Stomach (tissue), 4 donors: ENCODE measurements at regions not wholly inside any gene's neighbourhood (a gene's known extent, or its start where the extent isn't known, plus 50 kb on each side); places are given as distances from the start of the nearest gene placed in this dataset.

Source experiments
- CTCF ChIP-seq, 7 experiments: fragments of 450-650 bp in 4 of 7; fragments of 200-600 bp in 3 of 7; sonication (generic) in 3 of 7; IDR thresholded peaks; one replicate each; pipeline ENCODE4 v1.5.1; 2016 to 2019; ENCODE audit warnings: antibody characterized with exemption in 7 of 7, control low read depth in 2 of 7, mild to moderate bottlenecking in 1 of 7
- EP300 ChIP-seq: sonication (generic); formaldehyde crosslinking; IDR thresholded peaks from one replicate; pipeline ENCODE4 v1.6.1; 2017; ENCODE audit warnings: antibody characterized with exemption
- POLR2A ChIP-seq, 4 donors: fragments of 450-650 bp; IDR thresholded peaks; one replicate each; pipeline ENCODE4 v1.6.1; 2016; ENCODE audit warnings: antibody characterized with exemption in 4 of 4, control low read depth in 2 of 4, mild to moderate bottlenecking in 1 of 4, moderate library complexity in 1 of 4
- POLR2AphosphoS5 ChIP-seq, 3 donors: sonication (generic); formaldehyde crosslinking; IDR thresholded peaks; one replicate each; pipeline ENCODE4 v1.6.1; 2016; ENCODE audit warnings: antibody characterized with exemption in 3 of 3

GRCh38 chr6:126955621-126956020 is 162.8 kb upstream of the RSPO3 start:
- TF ChIP-seq POLR2A (IDR thresholded peaks at IDR 0.05) (no peak), CTCF (IDR thresholded peaks at IDR 0.05) (no peak), POLR2AphosphoS5 (IDR thresholded peaks at IDR 0.05) (no peak), EP300 (no peak)
